ENCODE measurements at regions not wholly inside any gene's neighbourhood (a gene's known extent, or its start where the extent isn't known, plus 50 kb on each side); places are given as distances from the start of the nearest gene placed in this dataset.

- DNase-seq (ENCODE audit: low spot score in 2 of 2) = no peak
- 65 to 73% methylated on average over 5 of the region's 5 CpGs for WGBS, 2 donors
- no peak for TF ChIP-seq POLR2A (IDR thresholded peaks at IDR 0.05)
- TF ChIP-seq CTCF (IDR thresholded peaks at IDR 0.05) = no peak
- intact Hi-C loops (cut with DNase I; ENCODE audit: low total_unique reads) = no loop called here
- H3K4me3 ChIP-seq (ENCODE audit: low read depth, poor library complexity, severe bottlenecking) = no peak overlapping the region
Measured at GRCh38 chr2:104344306-104344705, 509.6 kb upstream of the POU3F3 start.

- DNase-seq (ENCODE audit: low spot score in 2 of 2) = no peak
- H3K4me3 ChIP-seq (ENCODE audit: low read depth, poor library complexity, severe bottlenecking) = no peak overlapping the region
- intact Hi-C loops (cut with DNase I; ENCODE audit: low total_unique reads) = no loop called here
- TF ChIP-seq CTCF (IDR thresholded peaks at IDR 0.05) (no peak), POLR2A (IDR thresholded peaks at IDR 0.05) (no peak)
- 80% methylated on average over 2 of the region's 2 CpGs for WGBS, 2 donors
Measured at GRCh38 chr2:104344985-104345384, 508.9 kb upstream of the POU3F3 start.

GRCh38 chr2:104358122-104358521, 495.8 kb upstream of the POU3F3 start:
- H3K4me3 ChIP-seq (ENCODE audit: low read depth, poor library complexity, severe bottlenecking) = no peak overlapping the region
- intact Hi-C loops (cut with DNase I; ENCODE audit: low total_unique reads) = no loop called here
- DNase-seq (ENCODE audit: low spot score in 2 of 2) = no peak
- 88 to 91% methylated on average over 5 of the region's 5 CpGs for WGBS, 2 donors
- TF ChIP-seq CTCF (IDR thresholded peaks at IDR 0.05) (no peak), POLR2A (IDR thresholded peaks at IDR 0.05) (no peak)

- WGBS, 2 donors = 70 to 75% methylated on average over 5 of the region's 5 CpGs
- intact Hi-C loops (cut with DNase I; ENCODE audit: low total_unique reads) = no loop called here
- no peak overlapping the region for H3K4me3 ChIP-seq (ENCODE audit: low read depth, poor library complexity, severe bottlenecking)
- TF ChIP-seq POLR2A (IDR thresholded peaks at IDR 0.05) = no peak
- no peak for TF ChIP-seq CTCF (IDR thresholded peaks at IDR 0.05)
- no peak for DNase-seq (ENCODE audit: low spot score in 2 of 2)
Measured at GRCh38 chr2:104361414-104361813, 492.5 kb upstream of the POU3F3 start.

- no peak overlapping the region for H3K4me3 ChIP-seq (ENCODE audit: low read depth, poor library complexity, severe bottlenecking)
- intact Hi-C loops (cut with DNase I; ENCODE audit: low total_unique reads) = no loop called here
- WGBS, 2 donors = 82% methylated on average over 10 of the region's 10 CpGs
- TF ChIP-seq POLR2A (IDR thresholded peaks at IDR 0.05) (no peak), CTCF (IDR thresholded peaks at IDR 0.05) (no peak)
- no peak for DNase-seq (ENCODE audit: low spot score in 2 of 2)
Measured at GRCh38 chr2:104368089-104368488, 485.8 kb upstream of the POU3F3 start.

- DNase-seq (ENCODE audit: low spot score in 2 of 2) = no peak
- H3K4me3 ChIP-seq (ENCODE audit: low read depth, poor library complexity, severe bottlenecking) = no peak overlapping the region
- 63 to 70% methylated on average over 5 of the region's 5 CpGs for WGBS, 2 donors
- TF ChIP-seq POLR2A (IDR thresholded peaks at IDR 0.05) (no peak), CTCF (IDR thresholded peaks at IDR 0.05) (no peak)
- intact Hi-C loops (cut with DNase I; ENCODE audit: low total_unique reads) = no loop called here
Measured at GRCh38 chr2:104371087-104371781, 482.7 kb upstream of the POU3F3 start.

All from lower leg skin (tissue), 4 donors.